ENCODE measurements at regions not wholly inside any gene's neighbourhood (a gene's known extent, or its start where the extent isn't known, plus 50 kb on each side); places are given as distances from the start of the nearest gene placed in this dataset.
A peak's percentile ranks its signal among the peaks of the same experiment; 100 is the strongest.
"Not testable (repeated sequence)": the region's sequence is repeated elsewhere in the genome, so short reads cannot be mapped to it uniquely, and the experiment has no call there.

DNA sequence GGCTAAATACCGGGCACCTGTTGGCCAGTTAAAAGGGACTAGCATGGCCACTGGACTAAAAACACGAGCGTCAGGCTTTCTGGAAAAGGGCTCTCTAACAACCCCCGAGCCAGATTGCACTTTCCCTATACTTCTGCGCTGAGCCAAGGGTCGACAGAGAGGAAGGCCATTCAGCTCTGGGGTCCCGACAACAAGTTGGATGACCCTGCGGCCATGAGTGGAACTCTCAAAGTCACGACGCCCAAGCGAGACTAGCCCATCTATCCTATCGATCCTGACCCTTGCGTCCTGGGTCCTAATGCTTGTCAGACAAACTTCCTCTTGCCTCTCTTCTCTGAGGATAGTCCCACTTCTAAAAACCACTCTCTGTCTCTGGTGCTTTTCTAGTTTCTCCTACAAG is 99.9 kb upstream of the PRDX6 start:
- H3K27me3 ChIP-seq (ENCODE audit: control insufficient read depth, insufficient read depth, low read length), result no peaks in the 10 kb centered on the region
- TF ChIP-seq CTCF (IDR thresholded peaks at IDR 0.05; ENCODE audit: insufficient read depth, low read length, poor library complexity, severe bottlenecking), result no peak

DNA sequence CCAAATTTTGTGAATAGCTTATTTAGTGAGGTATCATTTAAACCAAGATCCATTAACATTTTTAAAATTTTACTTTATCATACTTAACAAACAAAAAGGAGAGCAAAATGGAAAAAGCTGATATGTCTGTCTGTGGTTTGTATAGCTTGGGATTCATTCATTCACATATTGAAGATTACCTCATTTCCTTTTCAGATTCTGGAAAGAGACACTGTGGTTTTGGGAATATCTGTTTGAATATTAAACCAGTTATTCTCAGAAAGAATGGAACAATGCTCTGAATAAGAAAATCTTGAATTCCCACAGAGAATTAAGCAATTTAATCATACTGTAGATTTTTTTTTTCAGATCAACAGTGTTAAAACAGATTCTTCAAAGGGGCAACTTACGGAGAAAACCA is 93.8 kb upstream of the PRDX6 start:
- no peak for TF ChIP-seq CTCF (IDR thresholded peaks at IDR 0.05; ENCODE audit: insufficient read depth, low read length, poor library complexity, severe bottlenecking)
- Histone ChIP-seq H3K4me3 (ENCODE audit: low read depth, low read length) (no peak overlapping the region), H3K27me3 (ENCODE audit: control insufficient read depth, insufficient read depth, low read length) (no peaks in the 10 kb centered on the region), H3K36me3 (ENCODE audit: control insufficient read depth, insufficient read depth, low read length) (no peaks in the 10 kb centered on the region)
- no peak for DNase-seq (ENCODE audit: low read depth)

More for the DNA sequence above, 99.9 kb upstream of the PRDX6 start:
- no peak overlapping the region for H3K4me3 ChIP-seq (ENCODE audit: low read depth, low read length)
- no peak for DNase-seq (ENCODE audit: low read depth)
- no peaks in the 10 kb centered on the region for H3K36me3 ChIP-seq (ENCODE audit: control insufficient read depth, insufficient read depth, low read length)

DNA sequence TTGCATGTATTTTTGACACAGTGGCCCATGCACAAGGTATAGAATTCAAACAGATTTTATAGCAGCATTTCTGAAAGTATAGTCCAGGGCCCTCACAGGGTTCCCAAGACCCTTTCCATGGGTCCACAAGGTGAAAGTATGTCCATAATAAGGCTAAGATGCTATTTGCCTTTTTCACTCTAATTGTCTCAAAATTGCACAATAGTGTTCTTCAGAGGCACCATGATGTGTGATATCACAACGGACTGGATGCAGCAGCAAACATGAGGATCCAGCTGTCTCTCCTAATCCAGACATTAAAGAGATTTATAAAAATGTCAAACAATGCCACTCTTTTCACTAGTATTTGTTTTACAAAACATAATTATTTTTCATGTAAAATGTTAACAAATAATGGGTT is 88.8 kb upstream of the PRDX6 start:
- no peak overlapping the region for H3K4me3 ChIP-seq (ENCODE audit: low read depth, low read length)
- H3K27me3 ChIP-seq (ENCODE audit: control insufficient read depth, insufficient read depth, low read length), result no peaks in the 10 kb centered on the region
- no peak for TF ChIP-seq CTCF (IDR thresholded peaks at IDR 0.05; ENCODE audit: insufficient read depth, low read length, poor library complexity, severe bottlenecking)
- H3K36me3 ChIP-seq (ENCODE audit: control insufficient read depth, insufficient read depth, low read length), result no peaks in the 10 kb centered on the region
- DNase-seq (ENCODE audit: low read depth), result no peak

DNA sequence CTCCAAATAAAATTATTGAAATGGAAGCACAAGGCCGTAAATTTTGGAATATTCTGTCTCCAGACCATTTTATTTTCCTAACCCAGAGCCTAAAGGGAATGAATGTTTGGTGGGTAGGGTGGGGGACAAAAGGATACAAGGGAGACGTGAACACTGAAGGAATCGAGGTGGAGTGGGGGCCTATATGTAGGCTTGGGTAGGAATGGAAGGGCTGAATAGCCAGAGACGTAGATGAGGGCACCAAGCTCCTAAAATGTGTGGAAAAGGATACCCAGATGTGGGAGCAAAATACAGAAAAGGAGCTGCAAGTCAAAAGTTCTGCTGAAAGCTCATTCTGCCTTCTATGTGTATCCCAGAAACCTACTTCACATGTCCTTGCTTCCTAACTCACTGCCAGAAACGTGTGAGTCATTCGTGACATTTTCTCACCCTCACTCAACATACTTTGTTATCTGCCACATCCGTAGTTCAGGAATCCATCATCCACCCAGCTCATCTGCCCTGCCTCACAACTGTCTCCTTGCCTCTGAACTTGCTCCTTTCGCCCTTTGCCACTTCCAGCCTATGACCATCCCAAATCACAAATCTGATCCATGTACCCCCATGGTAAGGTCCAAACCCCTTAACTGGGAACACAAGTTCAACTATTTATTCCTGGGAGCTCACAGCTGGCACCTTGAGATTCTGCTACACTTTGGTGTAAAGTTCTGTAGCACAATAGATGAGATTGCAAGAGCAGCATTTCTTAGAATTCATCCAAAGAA is 84.1 kb upstream of the PRDX6 start:
- H3K27me3 ChIP-seq (ENCODE audit: control insufficient read depth, insufficient read depth, low read length), result no peaks in the 10 kb centered on the region
- no peaks in the 10 kb centered on the region for H3K36me3 ChIP-seq (ENCODE audit: control insufficient read depth, insufficient read depth, low read length)
- peak; percentile 35 for DNase-seq (ENCODE audit: low read depth)
- no peak for TF ChIP-seq CTCF (IDR thresholded peaks at IDR 0.05; ENCODE audit: insufficient read depth, low read length, poor library complexity, severe bottlenecking)
- H3K4me3 ChIP-seq (ENCODE audit: low read depth, low read length), result no peak overlapping the region

GRCh38 chr1:173393659-173394000 is 83.5 kb upstream of the PRDX6 start:
- H3K4me3 ChIP-seq (ENCODE audit: low read depth, low read length), result no peak overlapping the region
- H3K27me3 ChIP-seq (ENCODE audit: control insufficient read depth, insufficient read depth, low read length), result no peaks in the 10 kb centered on the region
- TF ChIP-seq CTCF (IDR thresholded peaks at IDR 0.05; ENCODE audit: insufficient read depth, low read length, poor library complexity, severe bottlenecking), result no peak
- no peaks in the 10 kb centered on the region for H3K36me3 ChIP-seq (ENCODE audit: control insufficient read depth, insufficient read depth, low read length)
- no peak for DNase-seq (ENCODE audit: low read depth)

DNA sequence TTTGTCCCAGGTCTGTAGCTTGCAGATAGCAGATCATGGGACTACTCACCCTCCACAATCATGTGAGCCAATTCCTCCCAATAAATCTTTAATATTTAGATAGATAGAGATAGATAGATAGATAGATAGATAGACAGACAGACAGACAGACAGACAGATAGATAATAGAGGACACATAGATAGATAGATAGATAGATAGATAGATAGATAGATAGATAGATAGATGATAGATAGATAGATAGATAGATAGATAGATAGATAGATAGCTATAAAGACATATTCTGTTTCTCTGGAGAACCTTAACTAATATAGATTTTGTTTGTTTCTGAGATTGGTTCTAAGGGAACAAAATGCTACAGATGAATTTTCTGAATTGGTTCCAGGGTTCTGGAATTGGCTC is 82.3 kb upstream of the PRDX6 start:
- not testable (repeated sequence) for H3K4me3 ChIP-seq (ENCODE audit: low read depth, low read length); DNase-seq (ENCODE audit: low read depth); H3K36me3 ChIP-seq (ENCODE audit: control insufficient read depth, insufficient read depth, low read length); H3K27me3 ChIP-seq (ENCODE audit: control insufficient read depth, insufficient read depth, low read length)

Measured in kidney epithelial cell (primary cell).